HCT116 (cell line): ENCODE measurements at regions not wholly inside any gene's neighbourhood (a gene's known extent, or its start where the extent isn't known, plus 50 kb on each side); places are given as distances from the start of the nearest gene placed in this dataset.

ENCODE experiments used
- ATF3 ChIP-seq: IDR thresholded peaks from 2 replicates; pipeline ENCODE4 v1.6.1; 2012
- EGR1 ChIP-seq: IDR thresholded peaks from 2 replicates; pipeline ENCODE4 v1.6.1; 2012; ENCODE audit warnings: low read depth
- EZH2 ChIP-seq: fragments of 200-600 bp; sonication (generic); IDR thresholded peaks from 2 replicates; pipeline ENCODE4 v1.6.1; 2017; ENCODE audit warnings: antibody characterized with exemption, mixed run types
- POLR2A ChIP-seq: IDR thresholded peaks from 2 replicates; pipeline ENCODE4 v1.7.0; 2011; ENCODE audit warnings: borderline replicate concordance; ENCODE audit not compliant: insufficient read depth, insufficient read length; ENCODE audit errors: extremely low read depth
- POLR2AphosphoS5 ChIP-seq: IDR thresholded peaks from 2 replicates; pipeline ENCODE4 v1.6.1; 2011; ENCODE audit warnings: mild to moderate bottlenecking, low read depth, low read length, moderate library complexity
- RAD21 ChIP-seq: IDR thresholded peaks from 2 replicates; pipeline ENCODE4 v1.6.1; 2012; ENCODE audit warnings: low read depth, mild to moderate bottlenecking
- TF ChIP-seq, protein P1 (sequence below): IDR thresholded peaks from 2 replicates; pipeline ENCODE4 v1.6.1; 2012; ENCODE audit warnings: low read depth
- TF ChIP-seq, protein P2 (sequence below), 3 experiments: fragments of 200-600 bp in 1 of 3; sonication (generic) in 1 of 3; IDR thresholded peaks in 2 of 3; conservative IDR thresholded peaks in 1 of 3; 2 replicates each; pipeline ENCODE4 v1.5.1; 2012 to 2017; ENCODE audit warnings: low read depth in 2 of 3, low read length in 2 of 3, antibody characterized with exemption in 1 of 3, borderline replicate concordance in 1 of 3, control low read depth in 1 of 3, mild to moderate bottlenecking in 1 of 3, mixed read lengths in 1 of 3, mixed run types in 1 of 3, moderate library complexity in 1 of 3; ENCODE audit not compliant: insufficient read depth in 1 of 3
- TF ChIP-seq, protein P3 (sequence below): IDR thresholded peaks from 2 replicates; pipeline ENCODE4 v1.6.1; 2012

GRCh38 chr10:118246332-118247295 is 95.5 kb downstream of the FAM204A start:
- TF ChIP-seq EZH2: no peak
- TF ChIP-seq, protein P1, sequence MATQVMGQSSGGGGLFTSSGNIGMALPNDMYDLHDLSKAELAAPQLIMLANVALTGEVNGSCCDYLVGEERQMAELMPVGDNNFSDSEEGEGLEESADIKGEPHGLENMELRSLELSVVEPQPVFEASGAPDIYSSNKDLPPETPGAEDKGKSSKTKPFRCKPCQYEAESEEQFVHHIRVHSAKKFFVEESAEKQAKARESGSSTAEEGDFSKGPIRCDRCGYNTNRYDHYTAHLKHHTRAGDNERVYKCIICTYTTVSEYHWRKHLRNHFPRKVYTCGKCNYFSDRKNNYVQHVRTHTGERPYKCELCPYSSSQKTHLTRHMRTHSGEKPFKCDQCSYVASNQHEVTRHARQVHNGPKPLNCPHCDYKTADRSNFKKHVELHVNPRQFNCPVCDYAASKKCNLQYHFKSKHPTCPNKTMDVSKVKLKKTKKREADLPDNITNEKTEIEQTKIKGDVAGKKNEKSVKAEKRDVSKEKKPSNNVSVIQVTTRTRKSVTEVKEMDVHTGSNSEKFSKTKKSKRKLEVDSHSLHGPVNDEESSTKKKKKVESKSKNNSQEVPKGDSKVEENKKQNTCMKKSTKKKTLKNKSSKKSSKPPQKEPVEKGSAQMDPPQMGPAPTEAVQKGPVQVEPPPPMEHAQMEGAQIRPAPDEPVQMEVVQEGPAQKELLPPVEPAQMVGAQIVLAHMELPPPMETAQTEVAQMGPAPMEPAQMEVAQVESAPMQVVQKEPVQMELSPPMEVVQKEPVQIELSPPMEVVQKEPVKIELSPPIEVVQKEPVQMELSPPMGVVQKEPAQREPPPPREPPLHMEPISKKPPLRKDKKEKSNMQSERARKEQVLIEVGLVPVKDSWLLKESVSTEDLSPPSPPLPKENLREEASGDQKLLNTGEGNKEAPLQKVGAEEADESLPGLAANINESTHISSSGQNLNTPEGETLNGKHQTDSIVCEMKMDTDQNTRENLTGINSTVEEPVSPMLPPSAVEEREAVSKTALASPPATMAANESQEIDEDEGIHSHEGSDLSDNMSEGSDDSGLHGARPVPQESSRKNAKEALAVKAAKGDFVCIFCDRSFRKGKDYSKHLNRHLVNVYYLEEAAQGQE: no peak
- TF ChIP-seq POLR2A: no peak
- TF ChIP-seq POLR2AphosphoS5: no peak
- TF ChIP-seq, protein P2, sequence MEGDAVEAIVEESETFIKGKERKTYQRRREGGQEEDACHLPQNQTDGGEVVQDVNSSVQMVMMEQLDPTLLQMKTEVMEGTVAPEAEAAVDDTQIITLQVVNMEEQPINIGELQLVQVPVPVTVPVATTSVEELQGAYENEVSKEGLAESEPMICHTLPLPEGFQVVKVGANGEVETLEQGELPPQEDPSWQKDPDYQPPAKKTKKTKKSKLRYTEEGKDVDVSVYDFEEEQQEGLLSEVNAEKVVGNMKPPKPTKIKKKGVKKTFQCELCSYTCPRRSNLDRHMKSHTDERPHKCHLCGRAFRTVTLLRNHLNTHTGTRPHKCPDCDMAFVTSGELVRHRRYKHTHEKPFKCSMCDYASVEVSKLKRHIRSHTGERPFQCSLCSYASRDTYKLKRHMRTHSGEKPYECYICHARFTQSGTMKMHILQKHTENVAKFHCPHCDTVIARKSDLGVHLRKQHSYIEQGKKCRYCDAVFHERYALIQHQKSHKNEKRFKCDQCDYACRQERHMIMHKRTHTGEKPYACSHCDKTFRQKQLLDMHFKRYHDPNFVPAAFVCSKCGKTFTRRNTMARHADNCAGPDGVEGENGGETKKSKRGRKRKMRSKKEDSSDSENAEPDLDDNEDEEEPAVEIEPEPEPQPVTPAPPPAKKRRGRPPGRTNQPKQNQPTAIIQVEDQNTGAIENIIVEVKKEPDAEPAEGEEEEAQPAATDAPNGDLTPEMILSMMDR (IDR thresholded peaks at IDR 0.05 in 2 of 3, conservative IDR thresholded peaks at IDR 0.05 in 1 of 3; ENCODE audit: borderline replicate concordance in 1 of 3, insufficient read depth in 1 of 3, low read depth in 2 of 3, low read length in 2 of 3): no peak
- no peak for TF ChIP-seq RAD21
- TF ChIP-seq ATF3: no peak
- TF ChIP-seq, protein P3, sequence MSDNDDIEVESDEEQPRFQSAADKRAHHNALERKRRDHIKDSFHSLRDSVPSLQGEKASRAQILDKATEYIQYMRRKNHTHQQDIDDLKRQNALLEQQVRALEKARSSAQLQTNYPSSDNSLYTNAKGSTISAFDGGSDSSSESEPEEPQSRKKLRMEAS: no peak
- TF ChIP-seq EGR1: no peak
